ENCODE measurements at regions not wholly inside any gene's neighbourhood (a gene's known extent, or its start where the extent isn't known, plus 50 kb on each side); places are given as distances from the start of the nearest gene placed in this dataset.

- DNase-seq: no peak
Measured at GRCh38 chr1:165025805-165026204, 330.7 kb downstream of the LMX1A start.

- DNase-seq: no peak
Measured at GRCh38 chr1:165014753-165015152, 341.8 kb downstream of the LMX1A start.

GRCh38 chr1:165011991-165012531, 344.5 kb downstream of the LMX1A start:
- no peak for DNase-seq

GRCh38 chr1:165011186-165011585, 345.3 kb downstream of the LMX1A start:
- DNase-seq: no peak

- no peak for DNase-seq
Measured at GRCh38 chr1:165010418-165011070, 346.0 kb downstream of the LMX1A start.

GRCh38 chr1:165006831-165007230, 349.7 kb downstream of the LMX1A start:
- no peak for DNase-seq

GRCh38 chr1:164999146-164999545, 357.4 kb downstream of the LMX1A start:
- no peak for DNase-seq

GRCh38 chr1:164991763-164992314, 364.7 kb downstream of the LMX1A start:
- DNase-seq: peak; percentile 29

GRCh38 chr1:164983023-164983650, 373.4 kb downstream of the LMX1A start:
- DNase-seq: no peak

- DNase-seq: no peak
Measured at GRCh38 chr1:164982545-164982944, 374.0 kb downstream of the LMX1A start.

- DNase-seq: no peak
Measured at GRCh38 chr1:164977561-164977960, 379.0 kb downstream of the LMX1A start.

GRCh38 chr1:164971921-164972415, 384.5 kb downstream of the LMX1A start:
- no peak for DNase-seq

- no peak for DNase-seq
Measured at GRCh38 chr1:164971391-164971790, 385.1 kb downstream of the LMX1A start.

- no peak for DNase-seq
Measured at GRCh38 chr1:164969253-164969652, 387.3 kb downstream of the LMX1A start.

- DNase-seq: no peak
Measured at GRCh38 chr1:164967300-164967699, 389.2 kb downstream of the LMX1A start.

- no peak for DNase-seq
Measured at GRCh38 chr1:164961715-164962114, 394.8 kb downstream of the LMX1A start.

GRCh38 chr1:164958982-164959768, 397.3 kb downstream of the LMX1A start:
- no peak for DNase-seq

GRCh38 chr1:164953815-164954214, 394.8 kb downstream of the PBX1 start:
- DNase-seq: no peak

GRCh38 chr1:164953098-164953497, 394.1 kb downstream of the PBX1 start:
- DNase-seq: no peak

GRCh38 chr1:164951508-164951907, 392.5 kb downstream of the PBX1 start:
- no peak for DNase-seq

- DNase-seq: peak; percentile 31
Measured at GRCh38 chr1:164950541-164950986, 391.6 kb downstream of the PBX1 start.

- no peak for DNase-seq
Measured at GRCh38 chr1:164949771-164950471, 390.9 kb downstream of the PBX1 start.
